ENCODE measurements at regions not wholly inside any gene's neighbourhood (a gene's known extent, or its start where the extent isn't known, plus 50 kb on each side); places are given as distances from the start of the nearest gene placed in this dataset.

GRCh38 chr2:41504532-41504931 is 543.3 kb upstream of the PKDCC start:
- no peak for DNase-seq

- no peak for DNase-seq
Measured at GRCh38 chr2:41510108-41510507, 537.7 kb upstream of the PKDCC start.

- DNase-seq: no peak
Measured at GRCh38 chr2:41521211-41521610, 526.6 kb upstream of the PKDCC start.

GRCh38 chr2:41527525-41528323 is 520.1 kb upstream of the PKDCC start:
- no peak for DNase-seq

- no peak for DNase-seq
Measured at GRCh38 chr2:41535575-41535974, 512.2 kb upstream of the PKDCC start.

- DNase-seq: no peak
Measured at GRCh38 chr2:41540272-41540998, 507.4 kb upstream of the PKDCC start.

GRCh38 chr2:41543726-41544125 is 504.1 kb upstream of the PKDCC start:
- no peak for DNase-seq

- no peak for DNase-seq
Measured at GRCh38 chr2:41544709-41545108, 503.1 kb upstream of the PKDCC start.

GRCh38 chr2:41546031-41546430 is 501.8 kb upstream of the PKDCC start:
- DNase-seq: no peak

- DNase-seq: no peak
Measured at GRCh38 chr2:41568648-41569047, 479.2 kb upstream of the PKDCC start.

- DNase-seq: no peak
Measured at GRCh38 chr2:41572154-41572553, 475.7 kb upstream of the PKDCC start.

GRCh38 chr2:41576423-41576822 is 471.4 kb upstream of the PKDCC start:
- no peak for DNase-seq

GRCh38 chr2:41579806-41580205 is 468.0 kb upstream of the PKDCC start:
- no peak for DNase-seq

- no peak for DNase-seq
Measured at GRCh38 chr2:41580806-41581205, 467.0 kb upstream of the PKDCC start.

- no peak for DNase-seq
Measured at GRCh38 chr2:41595240-41595639, 452.6 kb upstream of the PKDCC start.

GRCh38 chr2:41597680-41598079 is 450.1 kb upstream of the PKDCC start:
- no peak for DNase-seq

GRCh38 chr2:41598161-41598894 is 449.5 kb upstream of the PKDCC start:
- no peak for DNase-seq

- no peak for DNase-seq
Measured at GRCh38 chr2:41600460-41600859, 447.4 kb upstream of the PKDCC start.

GRCh38 chr2:41602341-41602740 is 445.5 kb upstream of the PKDCC start:
- no peak for DNase-seq

GRCh38 chr2:41605311-41605710 is 442.5 kb upstream of the PKDCC start:
- DNase-seq: no peak

- no peak for DNase-seq
Measured at GRCh38 chr2:41605914-41606313, 441.9 kb upstream of the PKDCC start.

GRCh38 chr2:41610501-41611190 is 437.2 kb upstream of the PKDCC start:
- no peak for DNase-seq

GRCh38 chr2:41618754-41619153 is 429.1 kb upstream of the PKDCC start:
- DNase-seq: no peak
